PFSK-1 (cell line): ENCODE measurements at regions not wholly inside any gene's neighbourhood (a gene's known extent, or its start where the extent isn't known, plus 50 kb on each side); places are given as distances from the start of the nearest gene placed in this dataset.

Experiments used
- POLR2AphosphoS5 ChIP-seq: IDR thresholded peaks from 2 replicates; pipeline ENCODE4 v1.6.1; 2012; ENCODE audit warnings: low read depth, mild to moderate bottlenecking, control low read depth, low read length, moderate library complexity
- REST ChIP-seq, 2 experiments: IDR thresholded peaks; 2 replicates each; pipeline versions ENCODE4 v1.6.1 to v1.8.0; 2011 to 2012; ENCODE audit warnings: low read depth in 2 of 2, low read length in 2 of 2, control low read depth in 1 of 2, inconsistent platforms in 1 of 2, mild to moderate bottlenecking in 1 of 2, moderate library complexity in 1 of 2; ENCODE audit not compliant: insufficient read depth in 1 of 2
- SIN3A ChIP-seq: IDR thresholded peaks from 2 replicates; pipeline ENCODE4 v1.6.1; 2012; ENCODE audit warnings: mild to moderate bottlenecking, low read length, moderate library complexity, borderline replicate concordance; ENCODE audit not compliant: insufficient read depth
- TAF1 ChIP-seq: IDR thresholded peaks from 2 replicates; pipeline ENCODE4 v1.6.1; 2012; ENCODE audit warnings: low read length, control low read depth, borderline replicate concordance; ENCODE audit not compliant: insufficient read depth

GRCh38 chr15:99466701-99467337, 99.0 kb upstream of the MEF2A start:
- no peak for TF ChIP-seq POLR2AphosphoS5
- TF ChIP-seq REST (IDR thresholded peaks at IDR 0.05; ENCODE audit: insufficient read depth in 1 of 2, low read depth in 2 of 2, low read length in 2 of 2), result no peak
- no peak for TF ChIP-seq TAF1
- no peak for TF ChIP-seq SIN3A
